ENCODE measurements at regions not wholly inside any gene's neighbourhood (a gene's known extent, or its start where the extent isn't known, plus 50 kb on each side); places are given as distances from the start of the nearest gene placed in this dataset.

GRCh38 chr5:60520451-60521227, 179.3 kb downstream of the DEPDC1B start:
- Mint-ChIP-seq H3K9me3 (ENCODE audit: unreplicated experiment) (no peaks in the 10 kb centered on the region), H3K36me3 (ENCODE audit: low read depth, unreplicated experiment) (no peaks in the 10 kb centered on the region), H3K27me3 (ENCODE audit: low read depth, unreplicated experiment) (peaks cover 8% of the 10 kb centered on the region), H3K4me1 (ENCODE audit: low read depth, unreplicated experiment) (peaks cover 3% of the 10 kb centered on the region), H3K27ac (ENCODE audit: unreplicated experiment) (no peak overlapping the region), H3K4me3 (ENCODE audit: unreplicated experiment) (no peak overlapping the region)
- Histone ChIP-seq H3K36me3 (ENCODE audit: insufficient read depth, low read length) (no peaks in the 10 kb centered on the region), H3K9ac (ENCODE audit: low read length) (no peak overlapping the region), H3K9me3 (ENCODE audit: insufficient read depth, low read depth, low read length) (no peaks in the 10 kb centered on the region), H3K4me3 (ENCODE audit: insufficient read depth, low read depth, low read length) (no peak overlapping the region), H3K4me1 (ENCODE audit: insufficient read depth, low read length) (peaks cover 17% of the 10 kb centered on the region), H2AFZ (ENCODE audit: low read depth, low read length) (no peak overlapping the region), H3K4me2 (ENCODE audit: low read length) (no peak overlapping the region), H3K79me2 (ENCODE audit: insufficient read depth, low read length) (no peaks in the 10 kb centered on the region), H3K27ac (ENCODE audit: low read depth, low read length) (no peak overlapping the region), H3K27me3 (ENCODE audit: insufficient read depth, low read length) (no peaks in the 10 kb centered on the region), H4K20me1 (ENCODE audit: insufficient read depth, low read length) (no peaks in the 10 kb centered on the region)
- TF ChIP-seq CTCF (IDR thresholded peaks at IDR 0.05; ENCODE audit: insufficient read depth, low read depth, low read length) (no peak), EZH2 (IDR thresholded peaks at IDR 0.05; ENCODE audit: insufficient read depth, low read length) (no peak)
- DNase-seq (ENCODE audit: low read depth), result no peak
- FAIRE-seq, result no peak

- H3K27ac ChIP-seq (ENCODE audit: low read depth, low read length), result no peak overlapping the region
- H3K27me3 Mint-ChIP-seq (ENCODE audit: low read depth, unreplicated experiment), result peaks cover 8% of the 10 kb centered on the region
- H3K4me3 Mint-ChIP-seq (ENCODE audit: unreplicated experiment), result no peak overlapping the region
- H3K27ac Mint-ChIP-seq (ENCODE audit: unreplicated experiment), result no peak overlapping the region
- no peak overlapping the region for H2AFZ ChIP-seq (ENCODE audit: low read depth, low read length)
- no peaks in the 10 kb centered on the region for H3K9me3 Mint-ChIP-seq (ENCODE audit: unreplicated experiment)
- no peaks in the 10 kb centered on the region for H3K79me2 ChIP-seq (ENCODE audit: insufficient read depth, low read length)
- H3K27me3 ChIP-seq (ENCODE audit: insufficient read depth, low read length), result no peaks in the 10 kb centered on the region
- H3K9ac ChIP-seq (ENCODE audit: low read length), result no peak overlapping the region
- no peaks in the 10 kb centered on the region for H3K9me3 ChIP-seq (ENCODE audit: insufficient read depth, low read depth, low read length)
- H4K20me1 ChIP-seq (ENCODE audit: insufficient read depth, low read length), result no peaks in the 10 kb centered on the region
- no peaks in the 10 kb centered on the region for H3K36me3 ChIP-seq (ENCODE audit: insufficient read depth, low read length)
- H3K4me3 ChIP-seq (ENCODE audit: insufficient read depth, low read depth, low read length), result no peak overlapping the region
- H3K4me2 ChIP-seq (ENCODE audit: low read length), result no peak overlapping the region
- H3K36me3 Mint-ChIP-seq (ENCODE audit: low read depth, unreplicated experiment), result no peaks in the 10 kb centered on the region
- FAIRE-seq (no peak), DNase-seq (ENCODE audit: low read depth) (no peak)
- peaks cover 3% of the 10 kb centered on the region for H3K4me1 Mint-ChIP-seq (ENCODE audit: low read depth, unreplicated experiment)
- TF ChIP-seq EZH2 (IDR thresholded peaks at IDR 0.05; ENCODE audit: insufficient read depth, low read length), result no peak
- no peak for TF ChIP-seq CTCF (IDR thresholded peaks at IDR 0.05; ENCODE audit: insufficient read depth, low read depth, low read length)
- peaks cover 17% of the 10 kb centered on the region for H3K4me1 ChIP-seq (ENCODE audit: insufficient read depth, low read length)
Measured at GRCh38 chr5:60519372-60519771, 180.6 kb downstream of the DEPDC1B start.

DNA sequence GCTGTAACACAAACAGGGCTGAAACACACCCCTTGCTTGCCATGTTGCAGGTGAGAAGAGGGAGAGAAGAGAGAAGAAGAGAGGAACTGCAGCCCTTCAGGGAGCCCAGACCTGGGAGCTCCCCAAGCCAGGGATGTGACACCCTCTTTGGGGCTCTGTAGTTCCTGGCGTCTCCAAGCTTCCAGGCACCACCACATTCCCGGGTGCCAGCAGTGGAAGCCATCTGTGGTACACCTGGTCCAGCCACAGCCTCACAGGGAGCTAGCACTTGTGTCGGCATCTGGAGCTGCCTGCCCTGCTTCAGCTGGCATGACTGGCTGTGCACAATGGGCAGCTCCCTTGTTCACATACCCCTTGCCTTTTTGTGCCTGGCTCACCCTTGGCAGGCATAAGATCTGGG, 182.1 kb downstream of the DEPDC1B start:
- no peak overlapping the region for H3K27ac ChIP-seq (ENCODE audit: low read depth, low read length)
- H3K79me2 ChIP-seq (ENCODE audit: insufficient read depth, low read length), result no peaks in the 10 kb centered on the region
- no peaks in the 10 kb centered on the region for H3K36me3 ChIP-seq (ENCODE audit: insufficient read depth, low read length)
- no peaks in the 10 kb centered on the region for H3K27me3 ChIP-seq (ENCODE audit: insufficient read depth, low read length)
- H4K20me1 ChIP-seq (ENCODE audit: insufficient read depth, low read length), result no peaks in the 10 kb centered on the region
- no peaks in the 10 kb centered on the region for H3K9me3 ChIP-seq (ENCODE audit: insufficient read depth, low read depth, low read length)
- no peak overlapping the region for H2AFZ ChIP-seq (ENCODE audit: low read depth, low read length)
- H3K4me2 ChIP-seq (ENCODE audit: low read length), result no peak overlapping the region
- FAIRE-seq (no peak), DNase-seq (ENCODE audit: low read depth) (no peak)
- no peaks in the 10 kb centered on the region for H3K9me3 Mint-ChIP-seq (ENCODE audit: unreplicated experiment)
- no peak overlapping the region for H3K9ac ChIP-seq (ENCODE audit: low read length)
- no peak overlapping the region for H3K4me3 Mint-ChIP-seq (ENCODE audit: unreplicated experiment)
- TF ChIP-seq EZH2 (IDR thresholded peaks at IDR 0.05; ENCODE audit: insufficient read depth, low read length) (no peak), CTCF (IDR thresholded peaks at IDR 0.05; ENCODE audit: insufficient read depth, low read depth, low read length) (no peak)
- peaks cover 3% of the 10 kb centered on the region for H3K4me1 Mint-ChIP-seq (ENCODE audit: low read depth, unreplicated experiment)
- peaks cover 11% of the 10 kb centered on the region for H3K4me1 ChIP-seq (ENCODE audit: insufficient read depth, low read length)
- H3K36me3 Mint-ChIP-seq (ENCODE audit: low read depth, unreplicated experiment), result no peaks in the 10 kb centered on the region
- no peak overlapping the region for H3K27ac Mint-ChIP-seq (ENCODE audit: unreplicated experiment)
- no peak overlapping the region for H3K4me3 ChIP-seq (ENCODE audit: insufficient read depth, low read depth, low read length)
- peaks cover 8% of the 10 kb centered on the region for H3K27me3 Mint-ChIP-seq (ENCODE audit: low read depth, unreplicated experiment)
